ENCODE measurements at regions not wholly inside any gene's neighbourhood (a gene's known extent, or its start where the extent isn't known, plus 50 kb on each side); places are given as distances from the start of the nearest gene placed in this dataset.

- WGBS: 64% methylated on average over 16 of the region's 16 CpGs
- H3K36me3 ChIP-seq (ENCODE audit: insufficient read depth): no peaks in the 10 kb centered on the region
- H3K4me3 ChIP-seq (ENCODE audit: low read depth, low read length): no peak overlapping the region
- peaks cover 3% of the 10 kb centered on the region for H3K4me1 ChIP-seq (ENCODE audit: insufficient read depth)
- DNase-seq (ENCODE audit: extremely low spot score): no peak
- H3K27ac ChIP-seq (ENCODE audit: low read depth): no peak overlapping the region
These were observed 107.6 kb upstream of the SPRY4 start for GRCh38 chr5:142432369-142432863.

GRCh38 chr5:142428773-142429473 lies 104.1 kb upstream of the SPRY4 start:
- no peaks in the 10 kb centered on the region for H3K36me3 ChIP-seq (ENCODE audit: insufficient read depth)
- DNase-seq (ENCODE audit: extremely low spot score): no peak
- no peak overlapping the region for H3K27ac ChIP-seq (ENCODE audit: low read depth)
- WGBS: 86% methylated on average over 8 of the region's 8 CpGs
- peaks cover 3% of the 10 kb centered on the region for H3K4me1 ChIP-seq (ENCODE audit: insufficient read depth)
- H3K4me3 ChIP-seq (ENCODE audit: low read depth, low read length): no peak overlapping the region

- no peak for DNase-seq (ENCODE audit: extremely low spot score)
- Histone ChIP-seq H3K4me3 (ENCODE audit: low read depth, low read length) (no peak overlapping the region), H3K27ac (ENCODE audit: low read depth) (no peak overlapping the region), H3K36me3 (ENCODE audit: insufficient read depth) (no peaks in the 10 kb centered on the region), H3K4me1 (ENCODE audit: insufficient read depth) (no peaks in the 10 kb centered on the region)
- WGBS: 79% methylated on average over 7 of the region's 7 CpGs
These were observed 103.4 kb upstream of the SPRY4 start for GRCh38 chr5:142428036-142428772.

- Histone ChIP-seq H3K27ac (ENCODE audit: low read depth) (no peak overlapping the region), H3K4me1 (ENCODE audit: insufficient read depth) (no peaks in the 10 kb centered on the region), H3K4me3 (ENCODE audit: low read depth, low read length) (no peak overlapping the region), H3K36me3 (ENCODE audit: insufficient read depth) (no peaks in the 10 kb centered on the region)
- WGBS: 89% methylated on average over 6 of the region's 6 CpGs
- no peak for DNase-seq (ENCODE audit: extremely low spot score)
These were observed 102.7 kb upstream of the SPRY4 start for GRCh38 chr5:142427529-142427928.

GRCh38 chr5:142427015-142427364 lies 102.2 kb upstream of the SPRY4 start:
- no peak for DNase-seq (ENCODE audit: extremely low spot score)
- H3K4me3 ChIP-seq (ENCODE audit: low read depth, low read length): no peak overlapping the region
- whole genome bisulfite sequencing: 82% methylated on average over 7 of the region's 7 CpGs
- no peaks in the 10 kb centered on the region for H3K36me3 ChIP-seq (ENCODE audit: insufficient read depth)
- H3K4me1 ChIP-seq (ENCODE audit: insufficient read depth): no peaks in the 10 kb centered on the region
- H3K27ac ChIP-seq (ENCODE audit: low read depth): no peak overlapping the region

- no peak overlapping the region for H3K27ac ChIP-seq (ENCODE audit: low read depth)
- 68% methylated on average over 17 of the region's 17 CpGs for WGBS
- H3K4me1 ChIP-seq (ENCODE audit: insufficient read depth): no peaks in the 10 kb centered on the region
- no peaks in the 10 kb centered on the region for H3K36me3 ChIP-seq (ENCODE audit: insufficient read depth)
- no peak overlapping the region for H3K4me3 ChIP-seq (ENCODE audit: low read depth, low read length)
- no peak for DNase-seq (ENCODE audit: extremely low spot score)
These were observed 101.6 kb upstream of the SPRY4 start for GRCh38 chr5:142426129-142427014.

GRCh38 chr5:142425286-142426065 lies 100.7 kb upstream of the SPRY4 start:
- no peaks in the 10 kb centered on the region for H3K4me1 ChIP-seq (ENCODE audit: insufficient read depth)
- WGBS: 81% methylated on average over 7 of the region's 7 CpGs

GRCh38 chr5:142422429-142422828 lies 97.6 kb upstream of the SPRY4 start:
- no peak for DNase-seq (ENCODE audit: extremely low spot score)
- H3K27ac ChIP-seq (ENCODE audit: low read depth): no peak overlapping the region
- H3K36me3 ChIP-seq (ENCODE audit: insufficient read depth): no peaks in the 10 kb centered on the region
- H3K4me3 ChIP-seq (ENCODE audit: low read depth, low read length): no peak overlapping the region
- H3K4me1 ChIP-seq (ENCODE audit: insufficient read depth): no peaks in the 10 kb centered on the region

More at GRCh38 chr5:142425286-142426065, 100.7 kb upstream of the SPRY4 start:
- H3K27ac ChIP-seq (ENCODE audit: low read depth): no peak overlapping the region
- H3K36me3 ChIP-seq (ENCODE audit: insufficient read depth): no peaks in the 10 kb centered on the region
- DNase-seq (ENCODE audit: extremely low spot score): no peak
- no peak overlapping the region for H3K4me3 ChIP-seq (ENCODE audit: low read depth, low read length)

GRCh38 chr5:142421621-142422397 lies 97.0 kb upstream of the SPRY4 start:
- H3K4me1 ChIP-seq (ENCODE audit: insufficient read depth): no peaks in the 10 kb centered on the region
- no peak overlapping the region for H3K27ac ChIP-seq (ENCODE audit: low read depth)
- H3K4me3 ChIP-seq (ENCODE audit: low read depth, low read length): no peak overlapping the region
- 79% methylated on average over 1 of the region's 1 CpG for WGBS
- no peaks in the 10 kb centered on the region for H3K36me3 ChIP-seq (ENCODE audit: insufficient read depth)
- no peak for DNase-seq (ENCODE audit: extremely low spot score)

- Histone ChIP-seq H3K4me1 (ENCODE audit: insufficient read depth) (no peaks in the 10 kb centered on the region), H3K4me3 (ENCODE audit: low read depth, low read length) (no peak overlapping the region), H3K27ac (ENCODE audit: low read depth) (no peak overlapping the region), H3K36me3 (ENCODE audit: insufficient read depth) (no peaks in the 10 kb centered on the region)
- 78% methylated on average over 5 of the region's 5 CpGs for WGBS
- no peak for DNase-seq (ENCODE audit: extremely low spot score)
These were observed 96.4 kb upstream of the SPRY4 start for GRCh38 chr5:142421228-142421617.

- 59% methylated on average over 3 of the region's 3 CpGs for WGBS
- Histone ChIP-seq H3K4me1 (ENCODE audit: insufficient read depth) (no peaks in the 10 kb centered on the region), H3K4me3 (ENCODE audit: low read depth, low read length) (no peak overlapping the region), H3K36me3 (ENCODE audit: insufficient read depth) (no peaks in the 10 kb centered on the region), H3K27ac (ENCODE audit: low read depth) (no peak overlapping the region)
- DNase-seq (ENCODE audit: extremely low spot score): no peak
These were observed 95.9 kb upstream of the SPRY4 start for GRCh38 chr5:142420561-142421227.

- Histone ChIP-seq H3K4me3 (ENCODE audit: low read depth, low read length) (no peak overlapping the region), H3K36me3 (ENCODE audit: insufficient read depth) (no peaks in the 10 kb centered on the region), H3K4me1 (ENCODE audit: insufficient read depth) (no peaks in the 10 kb centered on the region), H3K27ac (ENCODE audit: low read depth) (no peak overlapping the region)
- no peak for DNase-seq (ENCODE audit: extremely low spot score)
- WGBS: 95% methylated on average over 5 of the region's 5 CpGs
These were observed 87.8 kb upstream of the SPRY4 start for GRCh38 chr5:142412581-142412980.
